ENCODE measurements at regions not wholly inside any gene's neighbourhood (a gene's known extent, or its start where the extent isn't known, plus 50 kb on each side); places are given as distances from the start of the nearest gene placed in this dataset.

DNA sequence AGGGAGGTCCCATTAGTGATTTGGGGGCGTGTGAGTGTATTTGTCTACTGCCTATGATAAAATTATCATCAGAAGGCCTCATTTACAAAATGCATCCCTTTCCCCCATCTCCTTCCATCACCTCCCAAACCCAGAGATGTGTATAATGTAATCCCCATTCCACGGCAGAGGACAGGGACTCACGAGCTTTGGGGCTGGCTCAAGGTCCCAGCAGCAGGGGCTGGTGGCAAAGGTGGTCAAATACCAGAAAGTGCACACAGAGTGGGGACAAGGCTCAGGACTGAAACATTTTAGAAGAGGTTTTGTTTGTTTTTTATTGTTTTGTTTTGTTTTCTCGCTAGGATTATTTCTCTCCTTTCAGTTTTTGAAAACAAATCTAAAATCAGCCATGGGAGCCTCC lies 68.5 kb upstream of the TOP1 start:
- TF ChIP-seq TCF12 (IDR thresholded peaks at IDR 0.05; ENCODE audit: low read depth) (no peak), RAD21 (IDR thresholded peaks at IDR 0.05; ENCODE audit: low read depth) (no peak), EP300 (IDR thresholded peaks at IDR 0.05; ENCODE audit: borderline replicate concordance) (no peak), CEBPB (IDR thresholded peaks at IDR 0.05) (no peak), YY1 (IDR thresholded peaks at IDR 0.05; ENCODE audit: low read depth) (no peak), EGR1 (IDR thresholded peaks at IDR 0.05) (no peak)
- TF ChIP-seq, protein P1, sequence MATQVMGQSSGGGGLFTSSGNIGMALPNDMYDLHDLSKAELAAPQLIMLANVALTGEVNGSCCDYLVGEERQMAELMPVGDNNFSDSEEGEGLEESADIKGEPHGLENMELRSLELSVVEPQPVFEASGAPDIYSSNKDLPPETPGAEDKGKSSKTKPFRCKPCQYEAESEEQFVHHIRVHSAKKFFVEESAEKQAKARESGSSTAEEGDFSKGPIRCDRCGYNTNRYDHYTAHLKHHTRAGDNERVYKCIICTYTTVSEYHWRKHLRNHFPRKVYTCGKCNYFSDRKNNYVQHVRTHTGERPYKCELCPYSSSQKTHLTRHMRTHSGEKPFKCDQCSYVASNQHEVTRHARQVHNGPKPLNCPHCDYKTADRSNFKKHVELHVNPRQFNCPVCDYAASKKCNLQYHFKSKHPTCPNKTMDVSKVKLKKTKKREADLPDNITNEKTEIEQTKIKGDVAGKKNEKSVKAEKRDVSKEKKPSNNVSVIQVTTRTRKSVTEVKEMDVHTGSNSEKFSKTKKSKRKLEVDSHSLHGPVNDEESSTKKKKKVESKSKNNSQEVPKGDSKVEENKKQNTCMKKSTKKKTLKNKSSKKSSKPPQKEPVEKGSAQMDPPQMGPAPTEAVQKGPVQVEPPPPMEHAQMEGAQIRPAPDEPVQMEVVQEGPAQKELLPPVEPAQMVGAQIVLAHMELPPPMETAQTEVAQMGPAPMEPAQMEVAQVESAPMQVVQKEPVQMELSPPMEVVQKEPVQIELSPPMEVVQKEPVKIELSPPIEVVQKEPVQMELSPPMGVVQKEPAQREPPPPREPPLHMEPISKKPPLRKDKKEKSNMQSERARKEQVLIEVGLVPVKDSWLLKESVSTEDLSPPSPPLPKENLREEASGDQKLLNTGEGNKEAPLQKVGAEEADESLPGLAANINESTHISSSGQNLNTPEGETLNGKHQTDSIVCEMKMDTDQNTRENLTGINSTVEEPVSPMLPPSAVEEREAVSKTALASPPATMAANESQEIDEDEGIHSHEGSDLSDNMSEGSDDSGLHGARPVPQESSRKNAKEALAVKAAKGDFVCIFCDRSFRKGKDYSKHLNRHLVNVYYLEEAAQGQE (IDR thresholded peaks at IDR 0.05; ENCODE audit: low read depth): no peak
- TF ChIP-seq, protein P2, sequence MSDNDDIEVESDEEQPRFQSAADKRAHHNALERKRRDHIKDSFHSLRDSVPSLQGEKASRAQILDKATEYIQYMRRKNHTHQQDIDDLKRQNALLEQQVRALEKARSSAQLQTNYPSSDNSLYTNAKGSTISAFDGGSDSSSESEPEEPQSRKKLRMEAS (IDR thresholded peaks at IDR 0.05): no peak

Data from Ishikawa (cell line).